GM21381 (cell line): ENCODE measurements at regions not wholly inside any gene's neighbourhood (a gene's known extent, or its start where the extent isn't known, plus 50 kb on each side); places are given as distances from the start of the nearest gene placed in this dataset.

Source experiments
- ATAC-seq: cut with Tn5 transposase; IDR thresholded peaks from one replicate; pipeline ENCODE4 v1.9.1; 2021; ENCODE audit warnings: mild to moderate bottlenecking, moderate library complexity; ENCODE audit not compliant: unreplicated experiment

DNA sequence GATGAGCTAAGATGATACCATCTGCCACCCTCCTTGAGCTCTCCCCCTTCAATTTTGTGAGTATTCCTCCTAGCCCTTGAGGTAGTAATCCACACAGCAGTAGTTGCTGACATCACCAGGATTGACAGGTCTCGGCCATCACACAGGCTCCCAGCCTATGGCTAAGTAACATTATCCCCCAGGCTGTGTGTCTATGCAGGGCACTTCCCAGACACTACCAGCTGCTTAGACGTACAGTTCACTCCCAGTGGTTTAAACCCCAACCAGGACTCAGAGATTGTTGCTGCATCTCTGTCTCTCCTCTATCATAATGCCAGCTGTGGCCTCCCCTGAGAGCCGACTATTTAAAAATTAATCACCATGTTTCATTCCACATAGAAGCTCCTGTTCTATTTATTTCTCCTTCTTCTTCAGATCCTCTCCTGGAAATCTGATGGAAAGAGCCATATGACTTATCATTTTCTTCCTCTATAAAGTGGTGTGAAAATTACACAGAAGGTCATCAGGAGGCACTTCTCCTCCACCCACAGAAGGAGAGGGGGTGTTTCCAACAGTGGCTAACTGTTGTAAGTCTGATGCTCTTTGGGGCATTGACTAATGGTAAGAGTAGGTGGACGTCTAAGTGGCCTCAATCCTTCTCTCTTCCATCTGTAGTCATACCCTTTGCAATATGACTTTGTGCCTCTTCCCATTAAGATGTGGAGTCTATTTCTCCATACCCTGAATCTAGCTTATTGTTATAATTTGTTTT is 396.3 kb downstream of the SETD4 start:
- no peak for ATAC-seq

DNA sequence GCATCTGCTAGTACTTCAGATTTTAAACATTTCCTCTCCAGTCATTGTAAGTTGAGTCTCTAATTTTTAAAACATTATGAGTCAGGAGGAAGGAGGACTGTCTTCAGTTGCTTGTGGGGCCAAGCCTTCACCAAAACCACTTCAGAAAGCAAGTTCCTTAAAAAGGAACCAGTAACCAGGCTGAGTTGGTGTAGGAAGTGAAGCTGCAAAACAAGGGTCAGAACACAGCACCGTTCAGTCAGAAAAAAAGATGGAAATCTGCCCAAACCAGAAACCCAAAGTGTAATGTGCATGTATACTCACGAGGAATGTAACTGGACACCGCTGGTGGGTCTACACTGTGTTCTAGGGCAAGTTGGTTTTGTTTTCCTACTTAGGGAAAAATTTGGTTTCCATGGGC is 402.1 kb downstream of the SETD4 start:
- ATAC-seq, result no peak

DNA sequence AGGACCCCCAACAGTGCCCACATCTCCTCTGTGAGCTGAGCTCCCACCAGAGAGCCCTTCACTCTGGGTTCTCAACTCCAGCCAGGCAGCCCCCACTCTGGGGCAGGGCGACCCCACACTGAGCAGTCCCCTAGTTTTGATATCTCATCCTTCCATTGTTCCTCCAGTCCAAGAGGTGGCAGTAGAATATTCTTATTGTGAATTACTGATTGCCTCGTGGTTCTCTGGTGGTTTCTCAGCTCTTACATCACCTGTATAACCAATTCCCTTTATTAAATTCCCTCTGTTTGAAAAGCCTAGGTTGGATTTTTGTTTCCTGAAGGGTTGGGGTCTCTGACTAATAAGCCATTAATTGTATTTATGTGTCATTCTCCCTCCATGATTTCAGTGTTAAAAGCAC is 407.5 kb downstream of the SETD4 start:
- no peak for ATAC-seq

DNA sequence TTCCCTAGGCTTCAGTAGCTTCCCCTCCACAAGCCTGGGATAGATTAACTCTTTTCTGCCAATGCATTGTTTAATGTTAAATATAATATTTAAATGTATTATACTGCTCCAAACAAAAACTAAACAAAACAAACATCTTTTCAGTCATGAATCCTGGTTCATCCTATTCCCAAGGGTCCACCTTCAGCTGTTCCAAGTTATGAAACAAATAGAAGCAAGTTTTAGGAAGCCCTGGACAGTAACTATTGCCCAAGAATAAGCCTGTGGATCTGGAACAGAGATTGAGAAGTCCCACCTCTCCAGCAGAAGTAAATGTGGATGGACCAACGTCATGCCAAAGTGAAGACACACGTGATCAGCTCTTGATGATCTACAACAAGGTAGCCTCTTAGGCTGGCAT is 408.1 kb downstream of the SETD4 start:
- ATAC-seq, result no peak

DNA sequence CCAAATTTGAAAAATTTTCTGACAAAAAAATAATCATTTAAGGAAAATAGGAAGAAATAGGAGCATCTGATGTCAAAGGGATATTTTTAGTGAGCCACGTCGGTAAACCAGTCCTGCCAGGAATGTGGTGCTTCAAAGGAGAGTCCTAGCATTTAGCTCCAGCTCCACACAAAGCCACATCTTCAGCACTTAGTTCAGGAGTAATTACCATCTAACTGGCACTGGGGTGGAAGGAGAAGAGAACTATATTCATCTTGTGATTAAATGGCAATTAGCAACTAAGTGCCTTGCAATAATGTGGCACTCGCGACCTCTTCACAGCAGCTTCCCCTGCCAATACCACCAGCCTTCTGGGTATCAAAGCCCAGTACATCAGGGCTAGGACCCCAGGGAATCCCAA is 409.1 kb downstream of the SETD4 start:
- no peak for ATAC-seq

DNA sequence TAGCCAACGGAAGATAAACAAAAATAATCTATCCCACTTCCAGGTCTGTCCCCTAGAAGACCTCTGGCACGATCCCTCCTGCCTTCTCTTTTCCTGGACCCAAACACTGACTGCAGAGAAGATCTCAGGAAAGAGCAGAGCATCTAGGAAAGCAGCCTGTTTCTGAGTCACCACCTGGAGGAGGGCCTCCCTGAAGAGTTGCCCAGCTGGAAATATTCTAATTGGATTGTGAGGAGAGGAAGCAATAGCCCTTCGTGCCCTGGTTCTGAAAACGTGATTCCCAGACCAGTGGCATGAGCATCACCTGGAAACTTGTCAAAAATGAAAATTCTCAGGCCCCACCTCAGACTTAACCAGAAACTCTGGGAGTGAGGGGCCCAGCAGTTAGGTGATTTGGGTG is 411.1 kb downstream of the SETD4 start:
- ATAC-seq, result no peak

DNA sequence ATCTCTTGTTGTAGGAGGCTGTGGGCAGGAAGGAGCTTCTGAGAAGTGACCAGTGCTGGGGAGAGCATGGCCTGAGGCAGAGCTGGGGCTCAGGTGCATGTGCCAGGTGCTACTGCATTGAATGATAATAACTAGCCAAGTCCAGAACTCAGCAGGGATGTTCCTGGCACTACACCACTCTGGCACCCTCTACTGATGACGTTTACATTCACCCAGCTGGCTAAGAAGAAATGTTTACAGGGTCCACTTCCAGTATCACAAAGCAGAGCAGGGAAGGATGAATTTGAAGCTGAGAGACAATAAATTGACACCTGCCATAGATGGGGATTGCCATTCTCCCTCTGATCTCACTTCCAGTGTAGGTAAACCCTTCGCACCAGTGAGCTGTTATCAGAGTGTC is 411.8 kb downstream of the SETD4 start:
- no peak for ATAC-seq

DNA sequence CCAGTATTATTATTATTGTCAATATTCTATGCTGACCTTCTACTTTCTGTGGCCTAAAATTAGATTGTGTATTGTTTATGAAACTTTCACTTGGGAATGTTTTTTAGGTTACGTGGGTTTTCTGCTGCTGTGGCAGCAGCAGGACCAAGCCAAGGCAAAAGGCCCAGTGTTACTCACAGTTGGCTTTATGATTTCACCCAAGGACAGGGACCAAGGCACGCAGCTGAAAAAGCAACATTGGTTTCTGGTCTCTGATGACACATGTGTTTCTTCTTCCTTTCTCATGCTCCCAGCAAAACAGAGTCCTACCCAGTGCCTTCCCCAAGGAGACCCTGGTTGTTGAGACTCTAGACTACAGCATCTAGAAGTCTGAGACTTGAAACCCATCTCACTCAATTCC is 413.7 kb downstream of the SETD4 start:
- no peak for ATAC-seq

DNA sequence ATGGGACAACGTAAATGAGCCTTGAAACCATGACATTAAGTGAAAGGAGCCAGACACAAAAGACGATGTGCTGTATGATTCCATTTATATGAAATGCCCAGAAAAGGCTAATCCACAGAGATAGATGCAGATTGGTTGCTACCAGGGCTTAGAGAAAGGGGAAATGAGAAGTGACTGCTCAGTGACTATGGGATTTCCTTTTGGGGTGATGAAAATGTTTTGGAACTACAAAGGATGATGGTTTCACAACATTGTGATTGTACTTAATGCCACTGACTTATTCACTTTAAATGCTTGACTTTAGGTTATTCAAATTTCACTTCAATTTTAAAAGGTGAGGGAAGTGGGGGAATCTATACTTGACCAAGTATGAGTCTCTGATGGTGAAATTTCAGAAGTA is 414.3 kb downstream of the SETD4 start:
- ATAC-seq, result no peak

DNA sequence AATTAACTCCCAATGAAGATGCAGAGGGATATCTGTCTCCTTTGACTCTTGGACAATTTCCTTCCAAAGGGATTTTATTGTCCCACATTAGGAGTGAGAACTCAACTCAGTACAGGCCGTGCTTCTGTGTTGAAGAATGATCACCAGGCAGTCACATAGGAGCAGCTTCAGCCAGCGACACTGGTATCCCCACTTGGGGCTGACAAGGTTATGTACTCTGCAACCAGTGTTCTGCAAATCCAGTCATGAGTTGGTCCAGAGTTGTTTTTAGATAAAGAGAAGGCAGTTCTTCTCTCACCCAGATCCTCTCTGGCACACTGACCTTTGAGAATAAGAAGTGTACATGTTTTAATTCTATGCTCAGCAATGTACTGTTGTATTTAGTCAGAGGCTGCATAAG is 415.8 kb downstream of the SETD4 start:
- ATAC-seq, result no peak

DNA sequence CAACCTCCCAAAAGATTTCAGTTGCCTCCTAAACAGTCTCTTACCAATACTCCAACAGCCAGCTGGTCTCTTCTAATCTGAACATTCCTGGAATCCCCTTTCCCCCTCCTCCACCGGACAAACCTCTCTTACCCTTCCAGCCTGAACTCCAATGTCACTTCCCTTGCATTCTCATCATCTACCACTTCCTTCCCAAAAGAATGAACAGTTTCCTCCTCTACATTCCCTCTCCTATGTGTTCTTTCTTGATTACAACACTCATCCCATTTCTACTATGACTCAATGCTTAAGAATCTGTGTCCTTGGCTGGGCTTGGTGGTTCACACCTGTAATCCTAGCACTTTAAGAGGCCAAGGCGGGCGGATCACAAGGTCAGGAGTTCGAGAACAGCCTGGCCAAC is 417.1 kb downstream of the SETD4 start:
- ATAC-seq, result no peak

DNA sequence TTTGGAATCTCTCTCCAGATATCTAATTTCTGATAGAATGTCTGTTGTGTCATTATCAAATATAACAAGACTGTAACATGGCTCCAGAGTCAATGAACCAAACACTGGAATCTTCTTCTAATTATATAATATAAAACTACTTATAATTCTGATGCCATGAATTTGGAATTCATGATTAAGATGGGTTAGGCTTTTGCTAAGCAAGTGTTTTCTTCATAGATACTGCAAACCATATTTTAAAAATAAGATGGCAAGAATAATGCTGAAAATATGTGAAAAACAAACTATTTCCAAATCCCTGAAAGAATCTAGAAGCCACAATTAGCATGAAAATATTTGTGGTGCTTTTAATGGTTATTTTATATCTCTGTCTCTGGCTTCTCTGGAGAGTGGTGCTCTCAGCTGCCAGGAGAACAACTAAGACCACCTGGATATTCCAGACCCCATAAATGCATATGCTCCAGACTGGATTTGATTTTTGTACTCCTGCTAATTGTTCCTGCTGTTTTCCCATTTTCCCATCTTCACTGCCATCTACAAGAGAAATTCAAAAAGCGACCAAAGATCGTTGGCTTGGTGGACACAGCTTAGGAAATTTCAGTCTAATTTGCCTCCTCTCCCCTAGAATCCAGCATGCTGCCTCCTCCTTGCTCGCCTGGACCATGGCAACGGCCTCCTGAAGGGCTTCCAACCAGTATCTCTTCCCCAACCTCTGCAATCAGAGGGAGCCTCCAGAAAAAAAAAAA is 418.9 kb downstream of the SETD4 start:
- no peak for ATAC-seq

DNA sequence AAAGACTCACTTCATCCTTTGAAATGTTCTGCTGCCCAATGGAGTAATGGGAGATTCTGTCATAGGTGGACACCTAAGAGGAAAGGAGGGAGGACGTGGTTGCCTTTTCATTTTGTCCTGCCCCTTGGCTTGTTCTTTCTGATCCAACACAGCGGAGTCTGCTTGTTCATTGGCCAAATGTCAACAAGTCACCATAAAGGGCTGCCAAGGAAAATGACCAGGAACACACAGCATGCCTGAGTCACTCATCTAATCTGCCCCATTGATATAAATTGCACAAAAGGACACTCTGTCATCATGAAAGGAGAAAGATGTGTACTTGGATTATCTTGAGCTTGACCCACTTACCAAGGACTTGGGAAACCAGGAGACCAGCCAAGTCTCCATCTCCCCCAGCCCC is 422.9 kb downstream of the SETD4 start:
- ATAC-seq, result no peak

DNA sequence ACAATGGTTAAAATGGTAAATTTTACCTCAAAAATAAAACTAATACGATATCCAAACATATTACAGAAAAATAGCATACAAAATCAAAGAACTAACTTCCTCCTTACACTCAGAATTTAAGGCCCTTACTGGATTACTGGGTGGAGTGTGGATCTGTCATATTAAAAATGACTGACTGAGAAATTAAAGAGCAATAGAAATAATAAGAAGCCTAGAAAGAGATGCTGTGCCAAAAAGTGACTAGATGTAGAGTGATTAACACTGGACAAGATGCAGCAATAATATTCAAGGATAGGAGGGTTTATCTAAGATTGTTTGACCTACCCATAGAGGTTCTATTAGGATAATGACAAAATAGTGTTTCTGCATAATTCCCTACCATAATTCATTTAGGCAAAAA is 424.3 kb downstream of the SETD4 start:
- ATAC-seq, result no peak

DNA sequence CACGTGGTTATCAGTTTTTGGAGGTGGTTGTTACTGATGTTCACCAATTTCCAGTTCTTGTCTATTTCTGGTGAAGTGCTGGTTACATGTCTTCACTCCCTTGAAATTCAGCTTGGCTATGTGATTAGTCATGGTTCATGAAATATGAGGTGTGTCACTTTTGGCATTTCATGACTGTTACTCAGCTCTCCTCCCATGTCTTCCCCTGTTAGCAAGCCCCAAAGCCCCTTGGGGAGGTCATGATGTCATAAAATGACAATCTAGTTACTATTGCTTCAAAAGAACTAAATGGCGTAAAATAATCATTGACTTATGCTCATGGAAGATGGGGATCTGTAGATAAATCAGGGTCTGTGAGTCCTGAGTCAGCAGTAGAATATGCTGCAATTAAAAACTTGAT is 425.1 kb downstream of the SETD4 start:
- no peak for ATAC-seq

DNA sequence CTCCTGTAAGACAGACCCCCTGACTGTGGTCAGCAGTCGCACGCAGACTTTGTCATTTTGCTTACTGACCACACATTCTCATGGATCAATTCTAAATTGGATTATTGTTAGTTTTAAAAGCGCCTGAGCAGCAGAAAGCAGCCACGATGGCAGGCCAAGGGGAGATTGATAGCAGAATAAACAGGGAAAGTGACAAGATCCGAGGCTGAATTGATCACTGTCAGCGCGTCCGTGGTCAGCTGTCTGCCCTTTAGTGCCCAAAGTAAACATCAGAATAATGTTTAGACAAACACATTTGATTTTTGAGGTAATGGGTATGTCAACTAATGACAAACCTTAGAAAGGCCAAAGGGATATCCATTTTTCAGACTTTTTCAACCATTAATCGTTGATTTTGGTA is 426.8 kb downstream of the SETD4 start:
- no peak for ATAC-seq

DNA sequence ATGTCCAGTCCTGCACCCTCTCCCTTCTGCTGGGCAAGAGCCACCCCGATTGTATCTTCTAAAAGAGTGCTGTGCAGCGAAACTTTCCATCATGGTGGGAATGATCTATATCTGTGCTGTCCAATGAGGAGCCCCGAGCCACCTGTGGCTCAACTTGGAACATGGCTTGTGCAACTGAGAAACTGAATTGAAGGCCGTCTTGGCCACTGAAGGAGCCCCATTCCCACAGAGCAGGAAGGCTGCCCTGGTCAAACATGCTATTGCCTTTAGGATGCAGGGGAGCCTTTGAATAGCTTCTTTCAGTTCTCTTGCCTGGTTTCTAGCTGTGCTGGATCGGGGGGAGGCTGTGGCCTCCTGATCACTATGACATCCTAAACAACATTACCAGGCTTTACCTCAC is 427.6 kb downstream of the SETD4 start:
- no peak for ATAC-seq

DNA sequence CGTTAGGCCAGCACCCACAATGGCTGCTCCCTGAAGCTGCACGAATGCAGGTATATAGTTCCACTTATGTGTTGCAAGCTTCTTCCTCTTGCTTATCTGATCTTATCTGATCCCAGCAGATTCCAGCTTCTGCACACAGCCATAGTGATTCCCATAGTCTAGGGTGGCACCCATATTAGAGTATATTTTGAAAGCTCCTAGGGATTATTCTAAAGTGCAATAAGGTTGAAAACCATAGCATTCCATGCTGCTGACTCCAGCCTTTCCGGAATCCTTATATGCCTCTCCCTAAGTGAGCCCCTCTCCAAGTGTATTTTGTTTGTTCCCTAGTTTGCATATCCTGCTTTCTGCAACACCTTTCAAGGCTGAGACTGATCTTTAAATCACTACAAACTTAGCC is 432.0 kb downstream of the SETD4 start:
- ATAC-seq, result no peak

DNA sequence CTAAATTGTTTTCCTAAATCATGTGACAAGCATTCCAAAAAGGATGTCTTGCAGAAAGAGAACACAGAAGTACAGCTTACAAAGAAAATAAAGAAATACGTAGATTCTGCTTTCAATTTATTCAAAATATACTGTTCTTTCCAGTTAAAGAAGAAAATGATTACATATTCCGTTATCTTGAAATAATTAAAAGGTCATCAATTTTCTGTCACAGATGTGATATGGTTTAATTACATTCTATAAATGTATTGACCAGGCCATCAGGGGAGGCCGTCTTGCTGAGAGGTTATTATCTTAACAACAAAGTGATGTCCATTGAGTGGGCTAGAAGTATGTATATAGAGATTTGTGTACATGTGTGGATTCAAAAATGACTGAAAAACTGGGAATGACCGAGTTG is 432.9 kb downstream of the SETD4 start:
- ATAC-seq, result no peak

DNA sequence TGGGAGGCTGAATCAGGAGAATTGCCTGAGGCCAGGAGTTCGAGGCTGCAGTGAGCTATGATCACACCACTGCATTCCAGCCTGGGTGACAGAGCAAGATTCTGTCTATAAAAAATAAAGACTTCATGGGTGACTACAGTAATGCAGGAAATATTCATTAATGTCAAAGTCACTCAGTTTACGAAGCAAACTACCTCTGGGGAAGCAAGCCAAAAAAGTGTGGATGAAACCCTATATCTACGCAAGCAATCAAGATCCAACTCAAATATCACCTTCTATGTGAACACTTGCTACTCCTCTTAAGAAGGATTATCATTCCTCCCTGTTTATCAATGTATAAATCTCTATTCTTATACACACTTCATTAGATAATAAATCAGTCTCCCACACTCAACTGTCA is 434.8 kb downstream of the SETD4 start:
- ATAC-seq, result no peak

DNA sequence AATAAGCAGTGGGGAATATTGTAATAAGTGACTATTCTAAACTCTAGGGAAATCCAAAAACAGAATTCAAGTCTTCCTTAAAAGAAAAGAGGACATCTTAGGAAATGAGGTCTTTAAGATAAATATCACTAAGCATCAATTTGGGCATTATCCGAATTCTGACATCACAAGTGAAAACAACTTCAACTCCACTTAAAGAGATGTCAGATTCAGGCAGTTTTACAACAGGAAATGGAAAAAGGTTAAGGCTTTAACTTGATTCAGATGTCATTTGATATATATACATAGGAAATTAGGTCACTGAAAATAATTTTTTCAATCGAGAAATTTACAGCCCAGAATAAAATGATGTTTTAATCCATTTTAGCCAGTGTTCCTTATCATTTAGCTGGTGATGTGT is 435.4 kb downstream of the SETD4 start:
- no peak for ATAC-seq

DNA sequence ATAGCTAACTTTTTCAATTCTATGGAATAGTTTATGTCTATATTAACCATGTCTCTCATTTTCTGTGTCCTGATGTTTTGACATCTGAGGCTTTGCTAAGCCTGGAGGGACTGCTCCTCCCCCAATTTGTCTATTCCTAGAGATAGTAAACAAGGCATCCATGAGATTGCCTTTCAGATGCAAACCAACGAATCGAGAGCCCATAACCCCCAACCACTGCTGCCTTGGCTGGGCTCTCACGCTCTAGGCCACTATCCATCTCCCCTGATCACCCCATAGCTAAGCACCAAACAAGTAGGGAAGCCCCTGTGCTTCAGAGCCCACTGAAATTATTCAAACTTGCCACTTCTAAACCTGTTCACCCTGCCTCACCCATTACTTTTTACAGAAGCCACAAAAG is 437.7 kb downstream of the SETD4 start:
- ATAC-seq, result no peak

DNA sequence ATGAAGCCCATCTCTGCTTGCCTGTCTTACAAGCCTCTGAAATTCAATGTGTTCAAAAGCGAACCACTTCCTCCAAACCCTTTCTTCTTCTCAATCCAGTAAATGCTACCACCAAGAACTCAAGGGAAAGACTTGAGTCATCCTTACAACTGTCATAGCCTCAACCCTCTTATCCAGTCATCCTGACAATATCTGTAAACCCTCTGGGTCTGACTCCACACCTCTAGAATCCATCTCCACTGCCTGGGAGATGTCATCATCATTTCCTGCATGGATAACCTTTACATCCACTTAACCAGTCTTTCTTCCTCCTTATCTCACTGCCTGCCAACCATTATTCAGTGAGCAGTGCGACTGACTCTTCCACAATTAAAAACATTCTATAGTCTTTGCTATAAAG is 441.1 kb downstream of the SETD4 start:
- no peak for ATAC-seq
